ENCODE measurements at regions not wholly inside any gene's neighbourhood (a gene's known extent, or its start where the extent isn't known, plus 50 kb on each side); places are given as distances from the start of the nearest gene placed in this dataset.
"Not testable (repeated sequence)": the region's sequence is repeated elsewhere in the genome, so short reads cannot be mapped to it uniquely, and the experiment has no call there.

- H3K4me3 Mint-ChIP-seq: no peak overlapping the region
- intact Hi-C loops (cut with micrococcal nuclease): no loop called here
- H3K27me3 Mint-ChIP-seq: peaks cover 10% of the 10 kb centered on the region
These were observed 126.2 kb upstream of the KCTD7 start for GRCh38 chr7:66502230-66503035.

DNA sequence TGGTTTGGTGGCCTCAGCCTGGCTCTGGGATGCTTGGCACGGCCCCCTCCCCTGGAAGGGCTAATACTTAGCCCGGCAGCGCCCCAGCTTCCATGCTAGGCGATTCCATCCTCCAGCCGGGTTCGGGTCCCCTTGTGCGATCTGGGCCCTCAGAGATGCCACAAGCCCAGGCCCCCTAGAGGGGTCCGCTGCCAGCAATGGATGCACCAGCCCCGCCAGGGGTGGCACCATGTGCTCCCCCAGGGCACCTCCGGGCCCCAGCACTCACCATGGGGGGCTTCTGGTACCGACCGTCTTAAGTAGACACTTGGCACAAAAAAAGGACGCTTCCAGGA is 125.7 kb upstream of the KCTD7 start:
- peaks cover 13% of the 10 kb centered on the region for H3K27me3 Mint-ChIP-seq
- no peak overlapping the region for H3K27ac Mint-ChIP-seq

More at GRCh38 chr7:66502230-66503035, 126.2 kb upstream of the KCTD7 start:
- DNase-seq: no peak
- Mint-ChIP-seq H3K4me1 (peaks cover 4% of the 10 kb centered on the region), H3K36me3 (ENCODE audit: low read depth) (no peaks in the 10 kb centered on the region), H3K9me3 (no peaks in the 10 kb centered on the region), H3K27ac (no peak overlapping the region)

DNA sequence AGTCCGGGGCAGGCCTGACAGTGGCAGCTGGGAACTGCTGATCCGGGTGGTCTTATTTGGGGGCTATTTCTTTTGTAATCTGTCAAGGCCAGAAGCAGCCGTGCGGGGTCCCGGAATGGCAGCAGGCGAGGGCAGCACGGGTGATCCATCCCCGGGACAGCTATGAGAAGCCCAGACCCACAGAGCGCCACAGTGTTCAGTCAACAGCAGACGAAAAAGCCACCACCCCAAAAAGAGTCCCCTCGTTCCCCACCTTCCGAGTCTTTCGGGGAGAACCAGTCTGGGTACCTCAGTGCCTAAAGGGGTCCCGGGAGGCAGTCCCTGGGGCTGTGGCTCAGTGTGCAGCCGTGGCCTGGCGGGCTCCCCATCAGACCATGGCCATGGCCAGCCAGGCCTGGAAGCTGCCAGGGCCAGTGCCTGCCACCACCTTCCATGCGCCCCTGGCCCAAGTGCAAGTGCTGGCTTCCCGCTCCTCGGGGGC is 125.1 kb upstream of the KCTD7 start:
- no peaks in the 10 kb centered on the region for H3K9me3 Mint-ChIP-seq
- H3K27ac Mint-ChIP-seq: no peak overlapping the region
- H3K4me3 Mint-ChIP-seq: no peak overlapping the region
- H3K4me1 Mint-ChIP-seq: peaks cover 4% of the 10 kb centered on the region
- intact Hi-C loops (cut with micrococcal nuclease): no loop called here
- no peaks in the 10 kb centered on the region for H3K36me3 Mint-ChIP-seq (ENCODE audit: low read depth)
- H3K27me3 Mint-ChIP-seq: peaks cover 15% of the 10 kb centered on the region
- no peak for DNase-seq

More for the DNA sequence above, 125.7 kb upstream of the KCTD7 start:
- intact Hi-C loops (cut with micrococcal nuclease): no loop called here
- Mint-ChIP-seq H3K36me3 (ENCODE audit: low read depth) (no peaks in the 10 kb centered on the region), H3K4me1 (peaks cover 4% of the 10 kb centered on the region), H3K9me3 (no peaks in the 10 kb centered on the region), H3K4me3 (no peak overlapping the region)
- DNase-seq: no peak

GRCh38 chr7:66504131-66504530 is 124.5 kb upstream of the KCTD7 start:
- Mint-ChIP-seq H3K4me3 (no peak overlapping the region), H3K4me1 (peaks cover 4% of the 10 kb centered on the region), H3K36me3 (ENCODE audit: low read depth) (no peaks in the 10 kb centered on the region), H3K9me3 (no peaks in the 10 kb centered on the region), H3K27me3 (peaks cover 17% of the 10 kb centered on the region), H3K27ac (no peak overlapping the region)
- DNase-seq: no peak
- intact Hi-C loops (cut with micrococcal nuclease): no loop called here

DNA sequence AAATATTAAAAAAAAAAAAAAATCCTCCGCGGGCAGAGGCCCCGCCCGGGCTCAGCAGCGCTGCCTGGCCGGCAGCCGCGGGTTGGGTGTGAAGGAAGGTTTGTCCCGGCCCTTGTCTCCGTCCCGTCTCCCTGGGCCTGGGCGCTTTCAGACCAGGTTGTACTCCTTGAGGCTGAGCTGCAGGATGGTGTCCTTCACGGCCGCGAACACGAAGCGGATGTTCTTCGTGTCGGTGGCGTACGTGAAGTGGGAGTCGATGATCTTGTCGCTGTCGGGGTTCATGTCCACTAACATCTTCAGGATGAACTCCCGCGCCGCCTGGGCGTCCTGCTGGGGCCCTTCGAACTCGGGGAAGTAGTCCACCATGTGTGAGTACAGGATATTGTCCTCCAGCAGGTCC is 123.7 kb upstream of the KCTD7 start:
- Mint-ChIP-seq H3K9me3 (no peaks in the 10 kb centered on the region), H3K36me3 (ENCODE audit: low read depth) (no peaks in the 10 kb centered on the region), H3K27ac (no peak overlapping the region), H3K4me3 (no peak overlapping the region), H3K4me1 (peaks cover 4% of the 10 kb centered on the region), H3K27me3 (peaks cover 17% of the 10 kb centered on the region)
- no peak for DNase-seq
- intact Hi-C loops (cut with micrococcal nuclease): no loop called here

GRCh38 chr7:66505531-66506451 is 122.9 kb upstream of the KCTD7 start:
- Mint-ChIP-seq H3K4me1 (peaks cover 2% of the 10 kb centered on the region), H3K27me3 (peaks cover 17% of the 10 kb centered on the region), H3K9me3 (no peaks in the 10 kb centered on the region), H3K36me3 (ENCODE audit: low read depth) (no peaks in the 10 kb centered on the region), H3K4me3 (peak overlapping the region; percentile 66), H3K27ac (no peak overlapping the region)
- intact Hi-C loops (cut with micrococcal nuclease): no loop called here
- DNase-seq: peak; percentile 83

DNA sequence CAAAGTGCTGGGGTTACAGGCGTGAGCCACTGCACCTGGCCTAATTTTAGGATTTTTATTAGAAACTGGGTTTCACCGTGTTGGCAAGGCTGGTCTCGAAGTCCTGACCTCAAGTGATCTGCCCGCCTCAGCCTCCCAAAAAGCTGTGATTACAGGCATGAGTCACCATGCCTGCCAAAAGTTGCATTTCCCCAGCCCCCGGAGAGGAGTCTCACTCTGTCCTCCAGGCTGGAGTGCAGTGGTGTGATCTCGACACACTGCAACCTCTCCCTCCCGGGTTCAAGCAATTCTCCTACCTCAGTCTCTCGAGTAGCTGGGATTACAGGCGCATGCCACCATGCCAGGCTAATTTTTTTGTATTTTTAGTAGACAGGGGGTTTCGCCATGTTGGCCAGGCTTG is 122.0 kb upstream of the KCTD7 start:
- DNase-seq; H3K9me3 Mint-ChIP-seq; H3K27ac Mint-ChIP-seq; intact Hi-C loops (cut with micrococcal nuclease); H3K4me1 Mint-ChIP-seq; H3K36me3 Mint-ChIP-seq (ENCODE audit: low read depth): not testable (repeated sequence)
- peak overlapping the region; percentile 66 for H3K4me3 Mint-ChIP-seq
- H3K27me3 Mint-ChIP-seq: peaks cover 17% of the 10 kb centered on the region

DNA sequence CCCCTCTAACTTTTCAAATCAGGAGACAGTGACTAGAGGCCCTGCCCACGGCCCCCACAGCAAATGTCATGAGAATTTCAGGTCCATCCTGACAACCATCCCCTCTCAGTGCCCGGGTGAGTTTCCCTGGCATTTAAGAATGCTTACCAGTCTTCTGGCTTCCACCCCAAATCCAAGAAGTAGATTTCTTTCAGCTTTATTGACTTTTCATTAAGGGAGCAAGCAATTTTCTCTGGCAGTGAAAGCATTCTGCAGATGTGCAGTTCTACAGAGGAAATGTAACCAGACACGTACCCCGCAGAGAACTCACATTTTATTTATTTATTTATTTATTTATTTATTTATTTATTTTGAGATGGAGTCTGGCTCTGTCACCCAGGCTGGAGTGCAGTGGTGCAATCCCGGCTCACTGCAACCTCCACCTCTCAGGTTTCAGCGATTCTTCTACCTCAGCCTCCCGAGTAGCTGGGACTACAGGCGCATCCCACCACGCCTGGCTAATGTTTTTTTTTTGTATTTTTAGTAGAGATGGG is 120.9 kb upstream of the KCTD7 start:
- peaks cover 17% of the 10 kb centered on the region for H3K27me3 Mint-ChIP-seq
- no peak overlapping the region for H3K27ac Mint-ChIP-seq
- H3K9me3 Mint-ChIP-seq: no peaks in the 10 kb centered on the region

GRCh38 chr7:66508431-66508830 is 120.2 kb upstream of the KCTD7 start:
- Mint-ChIP-seq H3K27me3 (peaks cover 17% of the 10 kb centered on the region), H3K27ac (no peak overlapping the region), H3K4me1 (peaks cover 2% of the 10 kb centered on the region), H3K36me3 (ENCODE audit: low read depth) (no peaks in the 10 kb centered on the region), H3K9me3 (no peaks in the 10 kb centered on the region), H3K4me3 (no peak overlapping the region)
- DNase-seq: no peak
- intact Hi-C loops (cut with micrococcal nuclease): no loop called here

More for the DNA sequence above, 120.9 kb upstream of the KCTD7 start:
- Mint-ChIP-seq H3K36me3 (ENCODE audit: low read depth) (no peaks in the 10 kb centered on the region), H3K4me3 (no peak overlapping the region), H3K4me1 (peaks cover 2% of the 10 kb centered on the region)
- DNase-seq: no peak
- intact Hi-C loops (cut with micrococcal nuclease): no loop called here

GRCh38 chr7:66514050-66514449 is 114.6 kb upstream of the KCTD7 start:
- Mint-ChIP-seq H3K4me3 (no peak overlapping the region), H3K27ac (no peak overlapping the region), H3K9me3 (no peaks in the 10 kb centered on the region), H3K27me3 (no peaks in the 10 kb centered on the region), H3K4me1 (no peaks in the 10 kb centered on the region), H3K36me3 (ENCODE audit: low read depth) (no peaks in the 10 kb centered on the region)
- intact Hi-C loops (cut with micrococcal nuclease): no loop called here
- DNase-seq: no peak

GRCh38 chr7:66517212-66517909 is 111.3 kb upstream of the KCTD7 start:
- intact Hi-C loops (cut with micrococcal nuclease): no loop called here
- Mint-ChIP-seq H3K4me1 (no peaks in the 10 kb centered on the region), H3K27me3 (no peaks in the 10 kb centered on the region), H3K36me3 (ENCODE audit: low read depth) (no peaks in the 10 kb centered on the region), H3K27ac (no peak overlapping the region), H3K4me3 (no peak overlapping the region), H3K9me3 (no peaks in the 10 kb centered on the region)
- DNase-seq: no peak

GRCh38 chr7:66518151-66518691 is 110.5 kb upstream of the KCTD7 start:
- Mint-ChIP-seq H3K4me1 (no peaks in the 10 kb centered on the region), H3K27ac (no peak overlapping the region), H3K36me3 (ENCODE audit: low read depth) (no peaks in the 10 kb centered on the region), H3K27me3 (no peaks in the 10 kb centered on the region), H3K4me3 (no peak overlapping the region), H3K9me3 (no peaks in the 10 kb centered on the region)
- no peak for DNase-seq
- intact Hi-C loops (cut with micrococcal nuclease): no loop called here

GRCh38 chr7:66521675-66522074 is 107.0 kb upstream of the KCTD7 start:
- Mint-ChIP-seq H3K4me1 (no peaks in the 10 kb centered on the region), H3K27ac (no peak overlapping the region), H3K27me3 (no peaks in the 10 kb centered on the region), H3K36me3 (ENCODE audit: low read depth) (no peaks in the 10 kb centered on the region), H3K4me3 (no peak overlapping the region), H3K9me3 (no peaks in the 10 kb centered on the region)
- intact Hi-C loops (cut with micrococcal nuclease): no loop called here
- DNase-seq: no peak
